Activated CD8-positive, alpha-beta memory T cell treated with anti-CD3 and anti-CD28 coated beads, Interleukin-2, amount 50 U/mL, for 4 hours (primary cell): ENCODE measurements at regions not wholly inside any gene's neighbourhood (a gene's known extent, or its start where the extent isn't known, plus 50 kb on each side); places are given as distances from the start of the nearest gene placed in this dataset.

Source experiments
- DNase-seq: peaks from one replicate; pipeline ENCODE4 v3.0.0-alpha.2; 2020

DNA sequence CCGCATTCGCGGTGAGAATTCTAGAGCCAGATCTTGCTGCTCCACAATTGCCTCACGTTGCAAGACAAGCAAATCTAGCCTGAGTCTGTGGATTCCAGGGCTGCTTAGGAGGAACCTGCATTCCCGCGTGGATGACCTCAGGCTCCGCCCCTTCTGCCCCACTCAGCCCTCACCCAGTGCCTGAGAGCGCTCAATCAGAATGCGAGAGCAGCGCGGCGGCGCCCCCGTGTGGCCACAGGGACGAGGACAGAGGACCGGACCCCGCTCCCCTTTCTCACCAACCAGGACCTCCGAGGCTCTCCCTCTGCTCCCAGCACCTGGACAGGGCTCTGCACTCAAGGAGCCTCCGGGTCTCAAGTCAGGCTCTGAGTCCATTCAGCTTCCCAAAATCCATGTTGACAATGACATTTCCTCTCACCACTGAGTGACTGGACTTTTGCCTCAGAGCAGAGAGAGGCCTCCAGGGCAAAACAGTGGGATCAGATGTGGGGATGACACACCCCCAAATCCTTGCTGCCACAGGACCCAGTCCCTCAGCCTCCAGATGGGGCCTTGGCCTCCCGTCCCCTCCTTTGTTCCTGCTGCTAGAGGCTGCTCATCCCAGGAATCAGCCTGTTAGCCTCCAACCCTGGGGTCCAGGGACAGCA, 52.0 kb downstream of the RPP21 start:
- peak; percentile 91 for DNase-seq

DNA sequence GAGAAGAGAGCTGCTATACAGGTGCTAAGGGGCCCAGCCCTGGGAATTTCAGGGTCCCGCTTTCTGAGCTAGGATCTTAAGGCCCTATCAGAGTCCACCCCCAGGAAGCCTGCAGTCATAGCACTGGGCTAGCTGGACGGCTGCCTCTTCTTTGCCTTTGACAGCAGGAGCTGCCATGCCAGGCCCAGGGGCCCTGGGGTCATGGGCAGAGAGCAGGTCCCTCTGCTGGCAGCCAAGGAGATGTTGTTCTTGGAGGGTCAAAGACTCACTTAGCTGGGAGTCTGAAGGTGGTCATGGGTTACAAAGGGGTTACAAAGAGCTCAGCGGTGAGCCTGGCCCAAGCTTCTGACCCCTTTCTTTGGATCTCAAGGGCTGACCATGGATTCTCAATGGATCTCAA, 52.7 kb downstream of the RPP21 start:
- no peak for DNase-seq

DNA sequence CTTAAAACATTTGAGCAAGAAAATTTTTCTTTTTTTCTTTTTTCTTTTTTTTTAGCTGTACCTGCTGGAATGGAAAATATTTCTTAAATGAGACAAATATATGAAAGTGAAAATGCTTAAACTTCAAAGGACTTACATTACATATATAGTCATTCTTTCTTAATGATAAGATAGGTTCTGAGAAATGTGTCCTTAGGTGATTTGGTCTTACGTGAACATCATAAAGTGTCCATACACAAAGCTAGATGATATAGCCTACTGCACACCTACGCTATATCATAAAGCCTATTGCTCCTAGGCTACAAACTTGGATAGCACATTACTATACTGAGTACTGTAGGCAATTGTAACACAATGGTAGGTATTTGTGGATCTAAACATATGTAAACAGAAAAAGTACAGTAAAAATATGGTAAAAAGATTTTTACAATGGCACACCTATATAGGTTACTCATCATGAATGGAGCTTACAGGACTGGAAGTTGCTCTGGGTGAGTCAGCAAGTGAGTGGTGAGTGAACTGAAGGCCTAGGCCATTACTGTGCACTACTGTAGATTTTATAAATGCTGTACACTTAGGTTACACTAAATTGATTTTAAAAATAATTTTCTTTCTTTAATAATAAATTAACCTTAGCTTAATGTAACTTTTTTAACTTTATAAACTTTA, 54.6 kb downstream of the RPP21 start:
- DNase-seq: no peak

DNA sequence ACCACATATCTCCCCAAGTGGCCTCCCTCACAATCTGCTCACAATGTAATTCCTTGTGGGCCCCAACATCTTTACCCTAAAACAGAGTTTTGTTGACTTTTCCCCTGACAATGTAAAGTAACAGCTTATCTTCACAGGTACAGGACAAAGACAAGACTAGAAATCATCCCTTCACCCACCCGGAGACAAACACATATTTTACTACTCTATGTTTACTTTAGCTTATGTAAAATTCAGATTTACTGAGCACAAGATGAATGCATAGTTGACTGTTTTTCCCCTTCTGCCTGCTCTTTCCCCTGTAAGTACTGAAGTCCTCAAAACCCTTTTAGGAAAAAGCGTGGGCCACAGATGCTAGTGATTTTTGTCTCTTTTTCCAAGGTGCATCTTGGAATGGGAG, 61.0 kb downstream of the RPP21 start:
- no peak for DNase-seq

DNA sequence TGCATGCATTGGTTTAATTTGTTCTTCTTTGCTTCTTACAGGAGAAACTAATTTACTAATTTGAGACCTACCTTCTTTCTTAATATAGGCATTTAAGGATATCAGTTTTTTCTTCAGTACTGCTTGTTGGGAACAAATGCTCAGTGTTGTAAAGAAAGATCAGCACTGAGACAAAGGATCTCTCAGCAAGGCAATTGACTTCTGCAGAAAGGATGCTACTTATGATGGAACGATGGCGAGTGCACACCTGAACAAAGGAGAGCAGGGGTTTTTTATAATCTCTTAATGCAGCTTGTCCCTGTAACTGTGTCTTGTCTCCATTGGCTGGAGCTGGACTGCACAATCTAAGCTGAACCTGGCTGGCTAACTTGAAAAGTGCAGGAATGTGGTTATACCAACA, 64.2 kb downstream of the RPP21 start:
- DNase-seq: no peak

DNA sequence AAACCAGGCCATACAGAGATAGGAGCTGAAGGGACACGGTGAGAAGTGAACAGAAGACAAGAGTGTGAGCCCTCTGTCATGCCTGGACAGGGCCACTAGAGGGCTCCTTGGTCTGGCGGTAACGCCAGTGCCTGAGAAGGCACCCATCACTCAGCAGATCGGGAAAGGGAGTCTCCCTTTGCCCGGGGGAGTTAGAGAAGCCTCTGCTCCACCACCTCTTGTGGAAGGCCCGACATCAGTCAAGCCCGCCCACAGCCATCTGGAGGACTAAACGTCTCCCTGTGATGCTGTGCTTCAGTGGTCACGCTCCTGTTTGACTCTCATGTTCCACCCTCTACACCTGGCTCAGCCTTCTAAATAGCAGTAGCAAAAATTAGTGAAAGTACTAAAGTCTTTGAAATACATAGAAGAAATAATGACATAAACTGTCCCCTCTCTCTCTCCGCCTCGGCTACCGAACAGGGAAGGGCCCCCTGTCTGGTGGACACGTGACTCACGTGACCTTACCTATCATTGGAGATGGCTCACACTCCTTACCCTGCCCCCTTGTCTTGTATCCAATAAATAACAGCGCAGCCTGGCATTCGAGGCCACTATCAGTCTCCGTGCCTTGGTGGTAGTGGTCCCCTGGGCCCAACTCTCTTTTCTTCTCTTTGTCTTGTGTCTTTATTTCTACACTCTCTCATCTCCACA, 66.7 kb downstream of the RPP21 start:
- DNase-seq: peak; percentile 71

DNA sequence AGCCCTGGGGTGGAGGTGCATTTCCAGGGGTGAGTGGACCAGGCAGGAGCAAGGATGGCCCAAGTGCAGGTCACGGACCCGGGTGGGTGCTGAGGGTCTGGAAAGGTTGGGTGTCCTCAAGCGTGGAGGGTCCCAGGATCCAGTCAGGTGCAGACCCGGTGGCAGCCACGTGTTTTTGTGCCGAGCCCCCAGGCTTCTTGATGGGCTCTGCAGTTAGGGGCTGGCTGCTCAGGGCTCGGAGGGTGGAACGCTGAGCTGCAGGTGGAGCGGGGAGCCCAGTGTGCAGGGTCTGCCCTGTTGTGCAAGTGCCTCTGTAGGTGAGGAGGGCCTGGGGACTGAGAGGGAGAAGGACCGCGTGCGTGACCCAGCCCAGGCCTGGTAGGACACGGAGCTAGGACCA, 70.9 kb upstream of the HLA-E start:
- DNase-seq: no peak

DNA sequence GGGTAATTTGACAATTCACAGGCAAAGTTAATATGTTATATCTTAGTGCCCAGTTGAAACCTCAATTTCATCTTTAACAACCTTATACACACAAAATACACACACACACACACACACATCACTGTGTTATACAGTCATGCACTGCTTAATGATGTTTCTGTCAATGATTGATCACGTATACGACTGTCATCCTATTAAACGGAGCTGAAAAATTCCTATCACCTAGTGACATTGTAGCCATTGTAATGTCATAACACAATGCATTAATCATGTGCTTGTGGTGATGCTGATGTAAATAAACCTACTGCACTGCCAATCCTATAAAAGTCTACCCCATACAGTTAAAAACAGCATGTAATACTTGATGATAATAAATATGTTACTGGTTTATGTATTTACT, 64.8 kb upstream of the HLA-E start:
- DNase-seq: no peak
